Ishikawa (cell line): ENCODE measurements at regions not wholly inside any gene's neighbourhood (a gene's known extent, or its start where the extent isn't known, plus 50 kb on each side); places are given as distances from the start of the nearest gene placed in this dataset.

Source experiments
- CEBPB ChIP-seq: IDR thresholded peaks from 2 replicates; pipeline ENCODE4 v1.6.1; 2012
- CREB1 ChIP-seq: IDR thresholded peaks from 2 replicates; pipeline ENCODE4 v1.6.1; 2012; ENCODE audit warnings: low read depth
- EGR1 ChIP-seq: IDR thresholded peaks from 2 replicates; pipeline ENCODE4 v1.6.1; 2012
- EP300 ChIP-seq: IDR thresholded peaks from 2 replicates; pipeline ENCODE4 v1.6.1; 2012; ENCODE audit warnings: borderline replicate concordance
- FOXM1 ChIP-seq: IDR thresholded peaks from 2 replicates; pipeline ENCODE4 v1.6.1; 2012; ENCODE audit warnings: low read depth, borderline replicate concordance
- NFIC ChIP-seq: IDR thresholded peaks from 2 replicates; pipeline ENCODE4 v1.6.1; 2012
- RAD21 ChIP-seq: IDR thresholded peaks from 2 replicates; pipeline ENCODE4 v1.6.1; 2012; ENCODE audit warnings: low read depth
- TAF1 ChIP-seq: IDR thresholded peaks from 2 replicates; pipeline ENCODE4 v1.6.1; 2012; ENCODE audit warnings: low read depth, mild to moderate bottlenecking
- TCF12 ChIP-seq: IDR thresholded peaks from 2 replicates; pipeline ENCODE4 v1.6.1; 2012; ENCODE audit warnings: low read depth
- TEAD4 ChIP-seq: IDR thresholded peaks from 2 replicates; pipeline ENCODE4 v1.6.1; 2012
- YY1 ChIP-seq: IDR thresholded peaks from 2 replicates; pipeline ENCODE4 v1.6.1; 2012; ENCODE audit warnings: low read depth
- ZBTB7A ChIP-seq: IDR thresholded peaks from 2 replicates; pipeline ENCODE4 v1.6.1; 2012; ENCODE audit warnings: low read depth
- TF ChIP-seq, protein P1 (sequence below): IDR thresholded peaks from 2 replicates; pipeline ENCODE4 v1.6.1; 2012; ENCODE audit warnings: low read depth, mild to moderate bottlenecking
- TF ChIP-seq, protein P2 (sequence below): IDR thresholded peaks from 2 replicates; pipeline ENCODE4 v1.6.1; 2012
- TF ChIP-seq, protein P3 (sequence below): IDR thresholded peaks from 2 replicates; pipeline ENCODE4 v1.6.1; 2012

DNA sequence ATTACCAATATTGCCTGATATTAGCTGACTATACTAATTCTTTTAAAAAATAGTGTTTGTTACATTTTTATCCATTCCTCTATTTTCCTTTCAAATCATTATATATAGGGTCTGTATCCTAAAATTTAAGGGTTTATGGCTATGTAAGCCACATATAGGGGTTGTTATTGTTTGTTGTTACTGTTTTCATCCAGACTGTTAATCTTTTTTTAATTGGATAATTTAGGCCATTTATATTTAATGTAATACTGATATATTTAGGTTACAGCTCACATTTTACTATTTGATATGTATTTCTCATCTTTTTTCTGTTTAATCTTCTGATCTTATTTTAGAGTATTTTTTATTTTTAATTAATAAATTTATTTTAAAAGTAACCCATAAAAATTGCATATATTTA, 487.1 kb upstream of the SGCG start:
- no peak for TF ChIP-seq RAD21
- TF ChIP-seq FOXM1, result no peak
- TF ChIP-seq TAF1, result no peak
- TF ChIP-seq CREB1, result no peak
- TF ChIP-seq, protein P1, sequence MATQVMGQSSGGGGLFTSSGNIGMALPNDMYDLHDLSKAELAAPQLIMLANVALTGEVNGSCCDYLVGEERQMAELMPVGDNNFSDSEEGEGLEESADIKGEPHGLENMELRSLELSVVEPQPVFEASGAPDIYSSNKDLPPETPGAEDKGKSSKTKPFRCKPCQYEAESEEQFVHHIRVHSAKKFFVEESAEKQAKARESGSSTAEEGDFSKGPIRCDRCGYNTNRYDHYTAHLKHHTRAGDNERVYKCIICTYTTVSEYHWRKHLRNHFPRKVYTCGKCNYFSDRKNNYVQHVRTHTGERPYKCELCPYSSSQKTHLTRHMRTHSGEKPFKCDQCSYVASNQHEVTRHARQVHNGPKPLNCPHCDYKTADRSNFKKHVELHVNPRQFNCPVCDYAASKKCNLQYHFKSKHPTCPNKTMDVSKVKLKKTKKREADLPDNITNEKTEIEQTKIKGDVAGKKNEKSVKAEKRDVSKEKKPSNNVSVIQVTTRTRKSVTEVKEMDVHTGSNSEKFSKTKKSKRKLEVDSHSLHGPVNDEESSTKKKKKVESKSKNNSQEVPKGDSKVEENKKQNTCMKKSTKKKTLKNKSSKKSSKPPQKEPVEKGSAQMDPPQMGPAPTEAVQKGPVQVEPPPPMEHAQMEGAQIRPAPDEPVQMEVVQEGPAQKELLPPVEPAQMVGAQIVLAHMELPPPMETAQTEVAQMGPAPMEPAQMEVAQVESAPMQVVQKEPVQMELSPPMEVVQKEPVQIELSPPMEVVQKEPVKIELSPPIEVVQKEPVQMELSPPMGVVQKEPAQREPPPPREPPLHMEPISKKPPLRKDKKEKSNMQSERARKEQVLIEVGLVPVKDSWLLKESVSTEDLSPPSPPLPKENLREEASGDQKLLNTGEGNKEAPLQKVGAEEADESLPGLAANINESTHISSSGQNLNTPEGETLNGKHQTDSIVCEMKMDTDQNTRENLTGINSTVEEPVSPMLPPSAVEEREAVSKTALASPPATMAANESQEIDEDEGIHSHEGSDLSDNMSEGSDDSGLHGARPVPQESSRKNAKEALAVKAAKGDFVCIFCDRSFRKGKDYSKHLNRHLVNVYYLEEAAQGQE, result no peak
- no peak for TF ChIP-seq ZBTB7A
- TF ChIP-seq, protein P2, sequence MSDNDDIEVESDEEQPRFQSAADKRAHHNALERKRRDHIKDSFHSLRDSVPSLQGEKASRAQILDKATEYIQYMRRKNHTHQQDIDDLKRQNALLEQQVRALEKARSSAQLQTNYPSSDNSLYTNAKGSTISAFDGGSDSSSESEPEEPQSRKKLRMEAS, result no peak
- TF ChIP-seq, protein P3, sequence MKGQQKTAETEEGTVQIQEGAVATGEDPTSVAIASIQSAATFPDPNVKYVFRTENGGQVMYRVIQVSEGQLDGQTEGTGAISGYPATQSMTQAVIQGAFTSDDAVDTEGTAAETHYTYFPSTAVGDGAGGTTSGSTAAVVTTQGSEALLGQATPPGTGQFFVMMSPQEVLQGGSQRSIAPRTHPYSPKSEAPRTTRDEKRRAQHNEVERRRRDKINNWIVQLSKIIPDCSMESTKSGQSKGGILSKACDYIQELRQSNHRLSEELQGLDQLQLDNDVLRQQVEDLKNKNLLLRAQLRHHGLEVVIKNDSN, result no peak
- no peak for TF ChIP-seq CEBPB
- no peak for TF ChIP-seq NFIC
- no peak for TF ChIP-seq TEAD4
- TF ChIP-seq EGR1, result no peak
- no peak for TF ChIP-seq YY1

DNA sequence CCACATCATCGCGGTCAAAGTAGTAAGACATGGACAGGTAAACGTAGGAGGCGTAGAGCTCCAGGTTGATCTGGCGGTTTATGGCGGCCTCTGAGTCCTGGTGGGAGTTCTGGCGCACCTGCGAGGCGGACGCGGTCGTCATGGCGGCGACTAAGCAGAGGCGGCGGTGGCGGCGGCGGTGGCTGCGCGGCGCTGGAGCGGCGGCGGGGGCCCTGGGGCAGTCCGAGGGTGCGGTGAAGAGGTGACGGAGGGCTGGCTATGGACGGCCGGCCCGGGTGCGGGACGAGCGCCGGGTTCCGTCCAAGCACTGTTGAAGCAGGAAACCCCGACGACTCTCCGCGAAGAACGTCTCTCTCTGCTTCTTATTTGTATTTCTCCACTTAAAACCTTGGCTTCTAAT, 484.3 kb upstream of the SGCG start:
- TF ChIP-seq, protein P2, result no peak

DNA sequence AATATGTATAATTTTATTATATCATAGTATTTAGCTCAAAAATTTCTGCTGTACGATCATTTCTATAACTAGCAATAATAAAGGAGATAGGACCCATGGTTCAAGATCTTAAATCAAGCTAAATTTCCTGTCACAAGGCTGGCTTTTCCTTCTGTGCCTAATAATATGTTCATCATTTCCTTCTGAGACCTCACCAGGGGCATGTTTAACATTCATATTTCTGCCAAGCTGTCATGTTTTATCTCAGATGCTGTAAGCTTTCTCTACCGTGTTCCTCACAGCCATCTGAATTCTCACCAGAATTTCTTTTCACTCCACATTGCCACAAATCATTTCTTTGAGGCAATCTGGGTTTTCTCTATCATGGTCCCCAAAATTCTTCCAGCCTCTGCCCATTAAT, 482.3 kb upstream of the SGCG start:
- TF ChIP-seq YY1 (no peak), ZBTB7A (no peak), RAD21 (no peak), TEAD4 (no peak), EP300 (no peak), NFIC (no peak), EGR1 (no peak), CEBPB (no peak), TCF12 (no peak), FOXM1 (no peak), TAF1 (no peak), CREB1 (no peak)
- TF ChIP-seq, protein P1, result no peak
- TF ChIP-seq, protein P2, result no peak
- TF ChIP-seq, protein P3, result no peak

DNA sequence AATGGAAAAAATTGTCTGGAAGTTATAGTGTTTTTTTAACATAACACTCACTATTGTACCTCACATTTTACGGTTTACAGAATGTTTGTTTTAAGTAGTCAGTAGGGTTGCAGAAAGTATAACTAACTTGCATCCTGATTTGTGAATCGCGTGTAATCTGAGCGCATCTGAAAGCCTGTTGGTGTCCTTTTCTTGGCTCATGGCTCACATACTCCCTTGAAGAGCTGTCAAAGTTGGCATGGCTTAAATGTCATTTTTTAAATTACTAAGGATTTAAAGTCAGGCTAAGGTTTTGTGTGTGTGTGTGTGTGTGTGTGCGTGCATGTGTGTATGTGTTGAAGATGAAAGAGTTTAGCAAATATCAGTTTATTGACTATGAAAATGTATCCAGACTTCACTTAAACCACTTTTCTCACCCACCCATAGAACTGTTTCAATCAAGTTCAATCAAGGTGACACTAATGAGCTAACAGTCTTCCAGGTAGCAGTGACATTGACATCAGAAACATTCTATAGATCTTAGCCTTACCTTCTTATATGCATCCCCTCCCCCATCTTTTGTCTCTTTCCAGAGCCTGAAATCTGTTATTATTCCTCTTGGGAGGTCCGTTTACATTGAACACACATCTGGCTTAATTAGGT, 480.4 kb upstream of the SGCG start:
- TF ChIP-seq, protein P3, result no peak
- TF ChIP-seq RAD21 (no peak), ZBTB7A (no peak), FOXM1 (no peak), NFIC (no peak), CEBPB (no peak), TAF1 (no peak), EGR1 (no peak), EP300 (no peak), TCF12 (no peak)
- TF ChIP-seq, protein P1, result no peak
- TF ChIP-seq, protein P2, result no peak
